ENCODE measurements at regions not wholly inside any gene's neighbourhood (a gene's known extent, or its start where the extent isn't known, plus 50 kb on each side); places are given as distances from the start of the nearest gene placed in this dataset.

GRCh38 chr10:3926675-3927525 is 141.9 kb upstream of the KLF6 start:
- TF ChIP-seq POLR2A (IDR thresholded peaks at IDR 0.05) (no peak), CTCF (IDR thresholded peaks at IDR 0.05) (no peak)

Measured in thyroid gland (tissue), 4 donors.